ENCODE measurements at regions not wholly inside any gene's neighbourhood (a gene's known extent, or its start where the extent isn't known, plus 50 kb on each side); places are given as distances from the start of the nearest gene placed in this dataset.

DNA sequence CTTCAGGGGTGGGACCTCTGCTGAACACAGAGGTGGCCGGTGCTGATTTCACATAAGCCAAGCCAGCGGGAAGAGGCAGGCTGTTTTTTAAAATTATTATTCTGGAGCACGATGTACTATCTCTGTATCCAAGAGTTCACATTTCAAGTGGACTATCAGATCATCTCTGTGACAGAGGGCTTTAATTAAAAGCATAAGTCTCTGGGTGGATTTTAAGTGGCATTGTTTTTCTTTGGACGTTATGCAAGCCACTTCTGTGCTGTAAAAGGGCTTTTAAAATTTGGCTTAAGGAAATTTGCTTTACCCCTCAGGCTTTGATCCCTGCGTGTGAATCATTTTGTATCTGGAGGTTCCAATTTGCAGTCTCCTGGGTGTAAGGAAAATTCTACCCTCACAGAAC is 124.7 kb downstream of the PALM2AKAP2 start:
- Histone ChIP-seq H2AK5ac (ENCODE audit: low read depth, low read length) (0 out of 2 replicates have a peak overlapping the region, but pooled peaks have one; percentile 3), H2AFZ (replicated peaks; ENCODE audit: low read length, poor library complexity) (no peak overlapping the region), H2BK5ac (ENCODE audit: low read depth, low read length, poor library complexity, severe bottlenecking) (no peak overlapping the region), H3K4me1 (ENCODE audit: control insufficient read depth, insufficient read depth, low read length) (peaks cover 22% of the 10 kb centered on the region), H3K79me1 (ENCODE audit: low read depth in 1 of 2, low read length in 2 of 2) (peaks cover 21 to 70% of the 10 kb centered on the region in 2 experiments), H2BK15ac (ENCODE audit: low read depth, low read length) (no peak overlapping the region), H4K91ac (ENCODE audit: insufficient read depth, low read depth, low read length) (no peak overlapping the region), H4K5ac (ENCODE audit: low read depth, low read length) (no peak overlapping the region), H3K4me3 (ENCODE audit: insufficient read depth, low read depth, low read length) (no peak overlapping the region), H2AK9ac (replicated peaks; ENCODE audit: low read depth, low read length, poor library complexity) (no peak overlapping the region), H3K18ac (ENCODE audit: low read depth, low read length) (no peak overlapping the region), H3K9ac (ENCODE audit: low read depth, low read length) (no peak overlapping the region), H3K23ac (ENCODE audit: low read depth, low read length) (no peak overlapping the region; the same call in 1 of the 2 replicates), H3K14ac (replicated peaks; ENCODE audit: low read depth, low read length) (no peak overlapping the region), H3K27ac (ENCODE audit: insufficient read depth, low read length) (no peak overlapping the region), H3K27me3 (ENCODE audit: control insufficient read depth, insufficient read depth, low read length) (no peaks in the 10 kb centered on the region), H4K8ac (ENCODE audit: low read depth in 2 of 2, low read length in 2 of 2) (no peak overlapping the region), H3K4me2 (ENCODE audit: low read depth, low read length) (no peak overlapping the region), H3K4ac (ENCODE audit: low read depth, low read length) (no peak overlapping the region), H3K36me3 (ENCODE audit: control insufficient read depth, insufficient read depth, low read length) (no peaks in the 10 kb centered on the region), H2BK20ac (ENCODE audit: low read depth, low read length) (no peak overlapping the region), H3K56ac (ENCODE audit: extremely low read depth, insufficient read depth, low read length) (no peak overlapping the region), H3K9me1 (ENCODE audit: insufficient read depth, low read length) (peaks cover 29% of the 10 kb centered on the region), H3K9me3 (ENCODE audit: control insufficient read depth, insufficient read depth, low read length) (no peaks in the 10 kb centered on the region), H4K20me1 (ENCODE audit: insufficient read depth, low read length) (peaks cover 17% of the 10 kb centered on the region), H2BK120ac (ENCODE audit: low read depth, low read length) (no peak overlapping the region)
- ATAC-seq (ENCODE audit: low read depth): no peak
- in situ Hi-C loops (cut with MboI; ENCODE audit: low sequenced_read_pairs) (loop anchor here (5.0 kb wide), 1 partner anchor 248 kb away; no protein-coding TSS in a partner anchor), intact Hi-C loops (cut with micrococcal nuclease) (no loop called here), dilution Hi-C loops (cut with HindIII; ENCODE audit: low sequenced_read_pairs, unreplicated experiment) (no loop called here)
- TF ChIP-seq RFX5 (IDR thresholded peaks at IDR 0.05; ENCODE audit: low read depth, low read length) (no peak), RCOR1 (IDR thresholded peaks at IDR 0.05; ENCODE audit: insufficient replicate concordance, low read length) (no peak), CHD1 (IDR thresholded peaks at IDR 0.05; ENCODE audit: low read depth, low read length) (no peak), CEBPB (IDR thresholded peaks at IDR 0.05; ENCODE audit: low read depth, low read length) (no peak), SMC3 (IDR thresholded peaks at IDR 0.05; ENCODE audit: low read depth, low read length) (no peak)
- TF ChIP-seq, protein P1, sequence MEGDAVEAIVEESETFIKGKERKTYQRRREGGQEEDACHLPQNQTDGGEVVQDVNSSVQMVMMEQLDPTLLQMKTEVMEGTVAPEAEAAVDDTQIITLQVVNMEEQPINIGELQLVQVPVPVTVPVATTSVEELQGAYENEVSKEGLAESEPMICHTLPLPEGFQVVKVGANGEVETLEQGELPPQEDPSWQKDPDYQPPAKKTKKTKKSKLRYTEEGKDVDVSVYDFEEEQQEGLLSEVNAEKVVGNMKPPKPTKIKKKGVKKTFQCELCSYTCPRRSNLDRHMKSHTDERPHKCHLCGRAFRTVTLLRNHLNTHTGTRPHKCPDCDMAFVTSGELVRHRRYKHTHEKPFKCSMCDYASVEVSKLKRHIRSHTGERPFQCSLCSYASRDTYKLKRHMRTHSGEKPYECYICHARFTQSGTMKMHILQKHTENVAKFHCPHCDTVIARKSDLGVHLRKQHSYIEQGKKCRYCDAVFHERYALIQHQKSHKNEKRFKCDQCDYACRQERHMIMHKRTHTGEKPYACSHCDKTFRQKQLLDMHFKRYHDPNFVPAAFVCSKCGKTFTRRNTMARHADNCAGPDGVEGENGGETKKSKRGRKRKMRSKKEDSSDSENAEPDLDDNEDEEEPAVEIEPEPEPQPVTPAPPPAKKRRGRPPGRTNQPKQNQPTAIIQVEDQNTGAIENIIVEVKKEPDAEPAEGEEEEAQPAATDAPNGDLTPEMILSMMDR (conservative IDR thresholded peaks at IDR 0.05; ENCODE audit: low read depth, low read length): no peak
- TF ChIP-seq, protein P2, sequence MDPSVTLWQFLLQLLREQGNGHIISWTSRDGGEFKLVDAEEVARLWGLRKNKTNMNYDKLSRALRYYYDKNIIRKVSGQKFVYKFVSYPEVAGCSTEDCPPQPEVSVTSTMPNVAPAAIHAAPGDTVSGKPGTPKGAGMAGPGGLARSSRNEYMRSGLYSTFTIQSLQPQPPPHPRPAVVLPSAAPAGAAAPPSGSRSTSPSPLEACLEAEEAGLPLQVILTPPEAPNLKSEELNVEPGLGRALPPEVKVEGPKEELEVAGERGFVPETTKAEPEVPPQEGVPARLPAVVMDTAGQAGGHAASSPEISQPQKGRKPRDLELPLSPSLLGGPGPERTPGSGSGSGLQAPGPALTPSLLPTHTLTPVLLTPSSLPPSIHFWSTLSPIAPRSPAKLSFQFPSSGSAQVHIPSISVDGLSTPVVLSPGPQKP (IDR thresholded peaks at IDR 0.05; ENCODE audit: borderline replicate concordance, low read depth, low read length): no peak
- ChIA-PET CTCF (interaction anchor here (0.5 to 1.7 kb wide), 4 partner anchors 95 to 291 kb away, joined by 3 to 4 read pairs (median 3); no protein-coding TSS in a partner anchor), POLR2A (ENCODE audit: unreplicated experiment) (no interaction called here)
- BruUV-seq (replicated peaks): no TSS peak
- no peak for DNase-seq
- no CpG with 5 or more reads among the region's 5 CpGs for whole genome bisulfite sequencing, 2 experiments (ENCODE audit: extremely low coverage in 2 of 2, insufficient read length in 1 of 2)

Data from IMR-90 (cell line).